GM18498 (cell line): ENCODE measurements at regions not wholly inside any gene's neighbourhood (a gene's known extent, or its start where the extent isn't known, plus 50 kb on each side); places are given as distances from the start of the nearest gene placed in this dataset.

Experiments used
- ATAC-seq: cut with Tn5 transposase; IDR thresholded peaks from one replicate; pipeline ENCODE4 v1.9.1; 2021; ENCODE audit warnings: mild to moderate bottlenecking, moderate library complexity; ENCODE audit not compliant: unreplicated experiment

GRCh38 chr6:138550346-138550767, 51.1 kb upstream of the NHSL1 start:
- ATAC-seq = no peak

- ATAC-seq = no peak
Observed at GRCh38 chr6:138554146-138554545, 54.9 kb upstream of the NHSL1 start.

- no peak for ATAC-seq
Observed at GRCh38 chr6:138555421-138555988, 56.2 kb upstream of the NHSL1 start.

- ATAC-seq = no peak
Observed at GRCh38 chr6:138557147-138557546, 57.9 kb upstream of the NHSL1 start.

GRCh38 chr6:138559143-138559542, 59.8 kb upstream of the NHSL1 start:
- no peak for ATAC-seq

GRCh38 chr6:138560130-138560860, 61.0 kb upstream of the NHSL1 start:
- ATAC-seq = no peak

GRCh38 chr6:138562691-138563090, 63.4 kb upstream of the NHSL1 start:
- ATAC-seq = no peak

- no peak for ATAC-seq
Observed at GRCh38 chr6:138563231-138563630, 63.9 kb upstream of the NHSL1 start.

GRCh38 chr6:138563650-138564049, 64.4 kb upstream of the NHSL1 start:
- ATAC-seq = no peak

GRCh38 chr6:138564170-138564721, 65.0 kb upstream of the NHSL1 start:
- no peak for ATAC-seq

- no peak for ATAC-seq
Observed at GRCh38 chr6:138567052-138567451, 67.8 kb upstream of the NHSL1 start.

GRCh38 chr6:138568997-138569396, 69.7 kb upstream of the NHSL1 start:
- no peak for ATAC-seq

- no peak for ATAC-seq
Observed at GRCh38 chr6:138569554-138569953, 70.3 kb upstream of the NHSL1 start.

- ATAC-seq = no peak
Observed at GRCh38 chr6:138569970-138570724, 70.9 kb upstream of the NHSL1 start.

GRCh38 chr6:138570725-138571029, 71.4 kb upstream of the NHSL1 start:
- ATAC-seq = no peak

GRCh38 chr6:138571181-138571580, 71.9 kb upstream of the NHSL1 start:
- no peak for ATAC-seq

GRCh38 chr6:138571585-138572166, 72.4 kb upstream of the NHSL1 start:
- ATAC-seq = no peak

GRCh38 chr6:138572167-138572875, 73.0 kb upstream of the NHSL1 start:
- ATAC-seq = no peak

GRCh38 chr6:138572885-138573284, 73.6 kb upstream of the NHSL1 start:
- no peak for ATAC-seq

- no peak for ATAC-seq
Observed at GRCh38 chr6:138575257-138575656, 76.0 kb upstream of the NHSL1 start.

GRCh38 chr6:138576313-138576712, 77.0 kb upstream of the NHSL1 start:
- ATAC-seq = no peak
